ENCODE measurements at regions not wholly inside any gene's neighbourhood (a gene's known extent, or its start where the extent isn't known, plus 50 kb on each side); places are given as distances from the start of the nearest gene placed in this dataset.

DNA sequence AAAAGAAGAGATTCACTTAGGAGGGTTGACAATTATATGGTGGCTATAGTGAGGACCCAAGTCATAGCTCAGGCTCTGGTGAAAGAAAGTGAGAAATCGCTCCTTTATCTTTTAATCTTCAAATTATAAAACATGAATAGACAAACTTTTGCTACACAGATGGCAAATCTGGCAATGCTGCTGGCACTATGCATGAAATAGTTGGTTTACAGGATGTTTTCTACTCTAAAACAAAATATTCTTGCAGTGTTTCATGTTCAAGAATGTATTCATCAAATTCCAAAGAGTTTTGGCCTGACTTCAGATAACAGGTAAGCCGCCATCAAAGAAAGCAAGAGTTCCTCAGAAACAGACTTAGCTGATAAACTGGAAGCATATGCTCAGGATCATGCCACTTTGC is 801.2 kb downstream of the C4orf33 start:
- TF ChIP-seq CTCF (conservative IDR thresholded peaks at IDR 0.05; ENCODE audit: low read depth, low read length) (no peak), EZH2 (IDR thresholded peaks at IDR 0.05; ENCODE audit: borderline replicate concordance, low read depth, low read length, poor library complexity, severe bottlenecking) (no peak)

Measured in A673 (cell line).